22Rv1 (cell line): ENCODE measurements at regions not wholly inside any gene's neighbourhood (a gene's known extent, or its start where the extent isn't known, plus 50 kb on each side); places are given as distances from the start of the nearest gene placed in this dataset.

Source experiments
- H3K27ac ChIP-seq: fragments of 450-650 bp; 2 replicates; pipeline ENCODE4 v1.5.1; 2017
- CTCF ChIP-seq: fragments of 450-650 bp; IDR thresholded peaks from 2 replicates; pipeline ENCODE4 v1.5.1; 2017; ENCODE audit warnings: mild to moderate bottlenecking
- ZFX ChIP-seq: fragments of 450-650 bp; IDR thresholded peaks from 2 replicates; pipeline ENCODE4 v1.6.1; 2017; ENCODE audit warnings: antibody characterized with exemption, borderline replicate concordance

- no peak overlapping the region for H3K27ac ChIP-seq
- TF ChIP-seq ZFX (no peak), CTCF (no peak)
Measured at GRCh38 chr4:17063888-17064287, 165.4 kb upstream of the LDB2 start.

DNA sequence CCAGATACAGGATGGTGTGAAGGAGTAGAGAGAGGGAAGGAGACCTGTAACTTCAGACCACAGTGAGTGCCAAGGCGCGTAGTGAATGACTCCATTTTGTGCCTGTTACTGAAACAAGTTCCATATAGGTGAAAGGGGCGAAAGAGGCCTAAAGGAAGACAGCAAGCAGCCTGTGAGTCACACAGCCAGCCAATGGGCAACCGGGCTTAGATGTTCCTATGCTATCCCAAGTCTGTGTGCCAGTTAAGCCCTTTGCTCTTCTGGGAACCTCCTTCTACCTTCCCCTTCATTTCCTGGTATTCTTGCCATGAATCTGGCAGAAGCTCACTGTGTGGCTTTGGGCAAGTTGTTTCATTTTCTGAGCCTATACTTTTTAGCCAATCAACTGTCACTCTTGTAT, 161.8 kb upstream of the LDB2 start:
- H3K27ac ChIP-seq, result no peak overlapping the region
- TF ChIP-seq CTCF (no peak), ZFX (no peak)

DNA sequence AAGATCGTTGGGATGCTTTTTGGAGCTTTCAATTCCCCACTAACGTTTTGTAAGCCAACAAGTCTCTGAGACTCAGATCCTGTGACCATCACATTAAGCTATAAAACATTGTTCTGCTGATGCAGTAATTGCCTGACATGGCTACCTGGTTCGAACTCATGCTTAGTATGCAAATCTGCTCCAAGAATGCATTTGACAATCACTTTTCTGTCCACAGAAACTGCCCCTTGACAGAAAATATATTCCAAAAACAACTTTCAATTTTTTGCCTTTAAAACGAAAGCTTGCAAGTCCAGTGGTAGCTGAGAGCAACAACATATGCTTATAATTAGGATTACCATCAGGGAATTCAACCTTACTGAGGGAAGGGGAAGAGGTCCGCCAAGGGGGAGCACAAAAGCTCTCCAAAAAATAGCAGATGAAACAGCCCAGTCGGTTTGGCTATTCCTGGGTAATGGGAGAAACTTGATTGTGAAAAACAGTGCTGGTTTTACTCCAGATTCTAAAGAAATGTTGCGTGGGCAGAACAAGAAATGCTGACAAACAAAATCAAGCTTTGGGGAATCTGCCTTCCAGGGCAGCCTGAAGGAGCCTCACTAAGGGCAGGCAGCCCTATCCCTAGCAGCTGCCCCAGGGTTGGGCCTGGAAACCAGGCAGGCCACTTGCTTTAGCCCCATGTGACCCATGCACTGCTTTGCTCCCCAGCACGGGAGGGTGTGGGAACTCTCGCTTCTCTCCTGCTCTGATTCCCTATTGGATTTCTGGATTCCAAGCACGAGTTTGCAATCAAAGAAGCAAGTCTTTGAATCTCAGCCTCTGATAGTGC, 160.7 kb upstream of the LDB2 start:
- no peak overlapping the region for H3K27ac ChIP-seq
- no peak for TF ChIP-seq CTCF
- no peak for TF ChIP-seq ZFX

DNA sequence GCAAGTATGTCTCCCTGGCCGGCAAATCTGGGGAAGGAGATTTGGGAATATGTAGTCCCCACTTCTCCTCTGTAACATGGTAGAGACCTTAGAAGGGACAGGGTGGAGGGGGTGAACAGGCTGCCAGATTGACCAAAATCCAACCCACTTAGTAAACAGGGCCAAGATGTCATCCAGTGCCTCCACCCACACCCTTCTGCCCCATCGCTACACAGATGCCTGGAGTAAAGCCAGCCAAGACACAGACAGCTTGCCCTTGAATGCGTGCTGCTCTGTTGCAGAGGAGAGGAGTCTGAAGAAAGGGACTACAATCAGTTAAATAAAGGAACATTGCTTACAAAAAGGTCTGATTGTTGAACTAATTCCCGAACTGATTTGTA, 160.1 kb upstream of the LDB2 start:
- no peak for TF ChIP-seq CTCF
- no peak for TF ChIP-seq ZFX

GRCh38 chr4:17057035-17057434, 158.6 kb upstream of the LDB2 start:
- no peak overlapping the region for H3K27ac ChIP-seq
- TF ChIP-seq ZFX (no peak), CTCF (no peak)

More for the DNA sequence above, 160.1 kb upstream of the LDB2 start:
- no peak overlapping the region for H3K27ac ChIP-seq

GRCh38 chr4:17055788-17056187, 157.3 kb upstream of the LDB2 start:
- TF ChIP-seq ZFX, result no peak
- no peak for TF ChIP-seq CTCF

GRCh38 chr4:17045866-17046265, 147.4 kb upstream of the LDB2 start:
- TF ChIP-seq CTCF (no peak), ZFX (no peak)
- no peak overlapping the region for H3K27ac ChIP-seq

More at GRCh38 chr4:17055788-17056187, 157.3 kb upstream of the LDB2 start:
- H3K27ac ChIP-seq, result no peak overlapping the region
